Body of pancreas (tissue), 4 donors: ENCODE measurements at regions not wholly inside any gene's neighbourhood (a gene's known extent, or its start where the extent isn't known, plus 50 kb on each side); places are given as distances from the start of the nearest gene placed in this dataset.
A peak's percentile ranks its signal among the peaks of the same experiment; 100 is the strongest.

Experiments
- ATAC-seq: fragments of 150-250 bp; one replicate; pipeline ENCODE4 v1.9.1; 2016
- DNase-seq, 4 donors: peaks; one replicate each; pipeline ENCODE4 v3.0.0-alpha.2; 2019
- H3K27ac ChIP-seq, 4 donors: fragments of 200-600 bp; sonication (generic); 1 replicate in 3 of 4; 2 replicates in 1 of 4; pipeline versions ENCODE4 v1.5.1 to v1.6.1; 2016 to 2019; ENCODE audit warnings: mild to moderate bottlenecking in 1 of 4, mixed read lengths in 1 of 4, moderate library complexity in 1 of 4
- H3K27me3 ChIP-seq, 2 donors: fragments of 200-600 bp; sonication (generic); one replicate each; pipeline ENCODE4 v1.6.0; 2016; ENCODE audit warnings: mild to moderate bottlenecking in 1 of 2
- H3K36me3 ChIP-seq, 2 donors: fragments of 200-600 bp; sonication (generic); replicated peaks in 1 of 2; 2 replicates each; pipeline ENCODE4 v1.5.1; 2016; ENCODE audit warnings: low read depth in 2 of 2; ENCODE audit not compliant: insufficient read depth in 1 of 2
- H3K4me1 ChIP-seq: fragments of 200-600 bp; sonication (generic); one replicate; pipeline ENCODE4 v1.6.0; 2016
- H3K4me3 ChIP-seq, 2 donors: fragments of 200-600 bp; sonication (generic); 1 replicate in 1 of 2; 2 replicates in 1 of 2; pipeline ENCODE4 v1.5.1; 2016 to 2019
- H3K9me3 ChIP-seq, 3 donors: fragments of 200-600 bp; sonication (generic); 1 replicate in 2 of 3; 2 replicates in 1 of 3; pipeline ENCODE4 v1.5.1; 2016
- POLR2A ChIP-seq, 3 donors: fragments of 450-650 bp; IDR thresholded peaks; one replicate each; pipeline ENCODE4 v1.6.1; 2016; ENCODE audit warnings: antibody characterized with exemption in 3 of 3, mild to moderate bottlenecking in 2 of 3
- WGBS, 2 donors: methylation state at CpG; one replicate each; pipeline ENCODE4 v1.1.5; 2017; 5-methylcytosine and 5-hydroxymethylcytosine counted together
- intact Hi-C: fragments of 100-400 bp; cut with DNase I; formaldehyde crosslinking; loops from one replicate; pipeline ENCODE4 v1.15.1; 2023
- TF ChIP-seq, protein P1 (sequence below), 7 experiments: fragments of 450-650 bp in 4 of 7; fragments of 200-600 bp in 3 of 7; sonication (generic) in 3 of 7; IDR thresholded peaks; one replicate each; pipeline ENCODE4 v1.5.1; 2016 to 2019; ENCODE audit warnings: antibody characterized with exemption in 7 of 7

DNA sequence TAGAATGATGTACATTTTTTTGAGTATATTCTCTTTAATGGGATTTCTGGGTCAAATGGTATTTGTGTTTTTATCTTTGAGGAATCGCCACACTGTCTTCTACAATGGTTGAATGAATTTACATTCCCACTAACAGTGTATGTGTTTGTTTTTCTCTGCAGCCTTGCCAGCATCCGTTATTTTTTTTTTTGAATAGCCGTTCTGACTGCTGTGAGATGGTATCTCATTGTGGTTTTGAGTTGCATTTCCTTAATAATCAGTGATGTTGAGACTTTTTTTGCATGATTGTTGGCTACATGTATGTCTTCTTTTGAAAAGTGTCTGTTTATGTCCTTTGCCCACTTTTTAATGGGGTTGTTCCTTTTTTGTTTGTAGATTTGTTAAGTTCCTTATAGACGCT lies 172.7 kb upstream of the CDH8 start:
- Histone ChIP-seq H3K27me3 (no peaks in the 10 kb centered on the region), H3K4me1 (no peaks in the 10 kb centered on the region), H3K36me3 (no peaks in the 10 kb centered on the region), H3K27ac (no peak overlapping the region), H3K4me3 (no peak overlapping the region), H3K9me3 (no peaks in the 10 kb centered on the region)
- WGBS, 2 donors: 35 to 63% methylated on average over 4 of the region's 4 CpGs
- no peak for TF ChIP-seq POLR2A (IDR thresholded peaks at IDR 0.05)
- TF ChIP-seq, protein P1, sequence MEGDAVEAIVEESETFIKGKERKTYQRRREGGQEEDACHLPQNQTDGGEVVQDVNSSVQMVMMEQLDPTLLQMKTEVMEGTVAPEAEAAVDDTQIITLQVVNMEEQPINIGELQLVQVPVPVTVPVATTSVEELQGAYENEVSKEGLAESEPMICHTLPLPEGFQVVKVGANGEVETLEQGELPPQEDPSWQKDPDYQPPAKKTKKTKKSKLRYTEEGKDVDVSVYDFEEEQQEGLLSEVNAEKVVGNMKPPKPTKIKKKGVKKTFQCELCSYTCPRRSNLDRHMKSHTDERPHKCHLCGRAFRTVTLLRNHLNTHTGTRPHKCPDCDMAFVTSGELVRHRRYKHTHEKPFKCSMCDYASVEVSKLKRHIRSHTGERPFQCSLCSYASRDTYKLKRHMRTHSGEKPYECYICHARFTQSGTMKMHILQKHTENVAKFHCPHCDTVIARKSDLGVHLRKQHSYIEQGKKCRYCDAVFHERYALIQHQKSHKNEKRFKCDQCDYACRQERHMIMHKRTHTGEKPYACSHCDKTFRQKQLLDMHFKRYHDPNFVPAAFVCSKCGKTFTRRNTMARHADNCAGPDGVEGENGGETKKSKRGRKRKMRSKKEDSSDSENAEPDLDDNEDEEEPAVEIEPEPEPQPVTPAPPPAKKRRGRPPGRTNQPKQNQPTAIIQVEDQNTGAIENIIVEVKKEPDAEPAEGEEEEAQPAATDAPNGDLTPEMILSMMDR (IDR thresholded peaks at IDR 0.05): no peak
- no peak for ATAC-seq
- intact Hi-C loops: no loop called here
- no peak for DNase-seq

DNA sequence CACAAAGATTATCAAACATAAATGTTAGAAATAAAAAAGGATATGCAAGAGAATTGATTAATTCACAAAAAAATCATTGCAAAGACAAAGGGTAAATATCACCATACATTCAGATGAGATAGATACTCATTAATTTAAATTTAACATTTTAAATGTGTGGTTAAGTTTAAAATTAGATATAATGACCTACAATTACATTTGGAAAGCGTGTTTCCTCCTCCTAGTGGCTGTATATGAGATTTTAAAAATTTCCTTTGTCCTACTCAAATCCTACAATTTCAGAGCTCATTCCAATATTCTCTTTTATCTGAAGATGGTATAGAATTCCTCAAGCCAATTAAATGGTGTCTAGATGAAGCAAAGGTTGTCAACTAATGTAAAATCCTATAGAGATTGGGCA lies 169.2 kb upstream of the CDH8 start:
- WGBS, 2 donors: 49 to 85% methylated on average over 1 of the region's 1 CpG
- H3K9me3 ChIP-seq: no peaks in the 10 kb centered on the region
- H3K36me3 ChIP-seq: no peaks in the 10 kb centered on the region
- no peak for ATAC-seq
- no peaks in the 10 kb centered on the region for H3K4me1 ChIP-seq
- TF ChIP-seq POLR2A (IDR thresholded peaks at IDR 0.05): no peak
- TF ChIP-seq, protein P1 (IDR thresholded peaks at IDR 0.05): no peak
- H3K4me3 ChIP-seq: no peak overlapping the region
- intact Hi-C loops: no loop called here
- no peaks in the 10 kb centered on the region for H3K27me3 ChIP-seq
- no peak overlapping the region for H3K27ac ChIP-seq
- DNase-seq: no peak

DNA sequence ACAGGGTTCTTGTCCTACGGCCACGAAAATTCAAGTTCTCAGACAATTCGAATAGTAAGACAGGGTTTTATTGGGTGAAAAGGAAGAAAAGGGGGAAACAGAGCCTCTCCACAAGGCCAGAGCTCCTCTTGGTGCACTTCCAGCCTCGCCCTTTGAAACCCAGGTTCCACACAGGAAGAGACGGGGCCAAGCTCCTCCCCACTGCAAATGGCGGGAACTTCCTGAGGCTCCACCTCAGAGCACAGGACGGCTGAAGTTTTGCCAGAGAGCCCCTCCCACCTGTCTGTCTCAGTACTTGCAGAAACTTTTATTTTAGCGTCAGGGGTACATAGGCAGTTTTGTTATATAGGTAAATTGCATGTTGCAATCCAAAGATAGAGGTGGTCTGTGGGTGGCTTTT lies 165.7 kb upstream of the CDH8 start:
- Histone ChIP-seq H3K27me3 (no peaks in the 10 kb centered on the region), H3K4me3 (no peak overlapping the region), H3K36me3 (no peaks in the 10 kb centered on the region), H3K4me1 (no peaks in the 10 kb centered on the region), H3K27ac (no peak overlapping the region), H3K9me3 (no peaks in the 10 kb centered on the region)
- 56 to 62% methylated on average over 8 of the region's 8 CpGs for WGBS, 2 donors
- no peak for TF ChIP-seq POLR2A (IDR thresholded peaks at IDR 0.05)
- TF ChIP-seq, protein P1 (IDR thresholded peaks at IDR 0.05): no peak
- intact Hi-C loops: no loop called here
- DNase-seq (no peak), ATAC-seq (no peak)

GRCh38 chr16:62194828-62195227 lies 158.6 kb upstream of the CDH8 start:
- WGBS, 2 donors: 25 to 35% methylated on average over 3 of the region's 3 CpGs
- intact Hi-C loops: no loop called here
- Histone ChIP-seq H3K36me3 (no peaks in the 10 kb centered on the region), H3K4me1 (no peaks in the 10 kb centered on the region), H3K27me3 (no peaks in the 10 kb centered on the region), H3K27ac (no peak overlapping the region), H3K4me3 (no peak overlapping the region), H3K9me3 (no peaks in the 10 kb centered on the region)
- TF ChIP-seq POLR2A (IDR thresholded peaks at IDR 0.05): no peak
- TF ChIP-seq, protein P1 (IDR thresholded peaks at IDR 0.05): no peak
- DNase-seq: no peak
- ATAC-seq: no peak

DNA sequence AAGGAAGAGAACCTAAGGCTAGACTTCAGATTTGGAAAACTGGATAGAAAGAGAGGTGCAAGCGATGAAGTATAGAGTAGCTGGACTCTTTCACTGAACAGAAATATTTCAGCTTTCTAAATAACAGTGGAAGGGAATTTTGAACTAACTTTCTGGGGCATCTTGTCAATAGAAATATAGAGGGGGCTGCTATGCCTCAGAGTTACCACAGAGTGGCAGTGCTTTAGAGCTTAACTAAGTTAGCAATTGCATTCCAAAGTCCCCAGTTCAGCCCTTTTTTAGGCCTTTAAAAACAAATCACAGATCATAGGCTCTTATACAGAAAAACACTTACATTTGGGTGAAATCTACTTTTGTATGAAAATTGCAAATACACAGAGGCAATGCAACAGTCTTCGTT lies 154.2 kb upstream of the CDH8 start:
- ATAC-seq (no peak), DNase-seq (no peak)
- TF ChIP-seq, protein P1 (IDR thresholded peaks at IDR 0.05): peak in 2 of 7 experiments; percentile 12 to 26
- no peak for TF ChIP-seq POLR2A (IDR thresholded peaks at IDR 0.05)
- Histone ChIP-seq H3K4me3 (no peak overlapping the region), H3K27me3 (no peaks in the 10 kb centered on the region), H3K4me1 (no peaks in the 10 kb centered on the region), H3K27ac (no peak overlapping the region), H3K36me3 (no peaks in the 10 kb centered on the region), H3K9me3 (no peaks in the 10 kb centered on the region)
- intact Hi-C loops: no loop called here
- WGBS, 2 donors: 35 to 49% methylated on average over 2 of the region's 2 CpGs
